ENCODE measurements at regions not wholly inside any gene's neighbourhood (a gene's known extent, or its start where the extent isn't known, plus 50 kb on each side); places are given as distances from the start of the nearest gene placed in this dataset.

DNA sequence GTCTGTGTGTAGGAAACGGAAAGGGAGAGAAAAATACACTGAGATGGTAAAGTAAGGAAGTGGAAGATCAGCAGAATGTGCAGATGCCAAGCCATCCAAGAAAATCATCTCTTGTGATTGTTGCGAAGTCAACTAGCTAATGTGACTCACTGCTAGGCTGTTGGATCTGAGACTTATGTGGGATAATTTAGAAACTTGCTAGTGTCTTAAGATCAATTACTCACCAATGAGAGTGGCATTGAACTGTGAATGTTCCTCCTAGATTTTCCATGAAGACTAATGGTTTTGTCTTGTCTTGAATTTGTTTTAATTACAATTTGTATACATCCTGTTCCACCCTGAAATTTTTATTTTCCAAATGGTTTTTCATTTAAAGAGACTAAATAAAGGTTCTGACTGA is 771.6 kb downstream of the EFNB2 start:
- Histone ChIP-seq H4K5ac (ENCODE audit: insufficient read length, low read depth, low read length) (no peak overlapping the region), H3K4me2 (ENCODE audit: insufficient read depth in 1 of 2, low read depth in 2 of 2, low read length in 2 of 2) (no peak overlapping the region), H3K79me2 (ENCODE audit: control insufficient read depth in 1 of 2, insufficient read depth in 2 of 2, low read length in 2 of 2) (no peaks in the 10 kb centered on the region), H2BK12ac (ENCODE audit: low read depth, low read length) (no peak overlapping the region), H3K14ac (ENCODE audit: insufficient read length) (no peak overlapping the region), H2BK15ac (ENCODE audit: low read length) (no peak overlapping the region), H3K18ac (ENCODE audit: extremely low read depth, low read length) (no peak overlapping the region), H3K4me1 (replicated peaks in 1 of 4; ENCODE audit: control insufficient read depth in 3 of 4, insufficient read depth in 4 of 4, low read length in 3 of 4) (no peaks in the 10 kb centered on the region), H4K20me1 (replicated peaks in 1 of 2; ENCODE audit: control insufficient read depth in 1 of 2, insufficient read depth in 2 of 2, low read length in 2 of 2) (no peaks in the 10 kb centered on the region), H3K9ac (replicated peaks in 1 of 4; ENCODE audit: extremely low read depth in 1 of 4, low read depth in 3 of 4, low read length in 3 of 4) (no peak overlapping the region), H2BK120ac (replicated peaks; ENCODE audit: low read depth, low read length) (no peak overlapping the region), H3K9me3 (ENCODE audit: insufficient read depth in 2 of 2, low read depth in 1 of 2, low read length in 1 of 2) (no peaks in the 10 kb centered on the region), H4K8ac (ENCODE audit: extremely low read depth, insufficient read depth, low read length) (no peak overlapping the region), H3K36me3 (ENCODE audit: control insufficient read depth in 2 of 4, insufficient read depth in 4 of 4, low read length in 3 of 4) (no peaks in the 10 kb centered on the region), H2BK20ac (ENCODE audit: low read length) (no peak overlapping the region), H3K4me3 (ENCODE audit: extremely low read depth in 1 of 4, insufficient read depth in 2 of 4, low read depth in 3 of 4, low read length in 4 of 4) (no peak overlapping the region), H3K23ac (ENCODE audit: insufficient read length) (no peak overlapping the region), H3K79me1 (ENCODE audit: low read depth, low read length) (no peaks in the 10 kb centered on the region), H3K27ac (ENCODE audit: low read depth, low read length) (no peak overlapping the region), H3K4ac (replicated peaks; ENCODE audit: insufficient read length, low read depth, low read length) (no peak overlapping the region), H3K23me2 (ENCODE audit: low read depth, low read length) (no peaks in the 10 kb centered on the region), H2BK5ac (ENCODE audit: low read depth, low read length) (no peak overlapping the region), H4K91ac (replicated peaks; ENCODE audit: insufficient read length, low read length) (no peak overlapping the region), H2AFZ (ENCODE audit: low read length) (no peak overlapping the region), H3K27me3 (replicated peaks in 1 of 4; ENCODE audit: control insufficient read depth in 3 of 4, extremely low read depth in 1 of 4, insufficient read depth in 3 of 4, low read length in 3 of 4) (no peaks in the 10 kb centered on the region), H3K56ac (replicated peaks; ENCODE audit: insufficient read length, low read depth, low read length) (no peak overlapping the region), H2AK5ac (ENCODE audit: low read depth, low read length) (no peak overlapping the region)
- ChIA-PET CTCF (ENCODE audit: partially characterized antibody) (interaction anchor here (0.6 kb wide), 1 partner anchor 1718 kb away, joined by 3 read pairs; no protein-coding TSS in a partner anchor), POLR2A (ENCODE audit: partially characterized antibody) (no interaction called here)
- DNase-seq (ENCODE audit: low read depth in 1 of 2, low spot score in 2 of 2) (no peak), FAIRE-seq (no peak)
- WGBS, 2 experiments (ENCODE audit: extremely low coverage in 1 of 2, insufficient coverage in 1 of 2, insufficient read length in 1 of 2, insufficient replicate concordance in 2 of 2, low coverage in 1 of 2, low lambda C conversion rate in 2 of 2, missing lambda C conversion rate in 1 of 2) = 96% methylated on average over 2 of the region's 2 CpGs; no CpG with 5 or more reads in 1 of the 2 experiments
- TF ChIP-seq MAFK (IDR thresholded peaks at IDR 0.05; ENCODE audit: low read depth, low read length) (no peak), CHD2 (IDR thresholded peaks at IDR 0.05; ENCODE audit: low read length) (no peak)
